ENCODE measurements at regions not wholly inside any gene's neighbourhood (a gene's known extent, or its start where the extent isn't known, plus 50 kb on each side); places are given as distances from the start of the nearest gene placed in this dataset.

GRCh38 chr6:43952746-43953145, 174.5 kb downstream of the MRPL14 start (continued):
- TF ChIP-seq AFF1 (IDR thresholded peaks at IDR 0.05; ENCODE audit: low read depth in 1 of 2, partially characterized antibody in 2 of 2) (peak; percentile 24 to 61), NFATC3 (IDR thresholded peaks at IDR 0.05) (peak; percentile 63; the same call in 1 of the 2 replicates), REST (IDR thresholded peaks at IDR 0.05; ENCODE audit: borderline replicate concordance) (peak; percentile 28; the same call in 1 of the 2 replicates), REST (CRISPR knock-in tag; IDR thresholded peaks at IDR 0.05; ENCODE audit: low read depth) (no peak), ZNF24 (IDR thresholded peaks at IDR 0.05) (peak; percentile 71), RBM25 (IDR thresholded peaks at IDR 0.05; ENCODE audit: low read depth, low read length, severe bottlenecking) (peak; percentile 87), PBX2 (CRISPR knock-in tag; IDR thresholded peaks at IDR 0.05; ENCODE audit: low read depth) (no peak), PBX2 (tag; conservative IDR thresholded peaks at IDR 0.05; ENCODE audit: low read depth) (no peak), MTA1 (IDR thresholded peaks at IDR 0.05; ENCODE audit: borderline replicate concordance) (peak; percentile 47; the same call in 1 of the 2 replicates), LEF1 (IDR thresholded peaks at IDR 0.05) (0 out of 2 replicates have a peak, but pooled peaks have one; percentile 40), NBN (IDR thresholded peaks at IDR 0.05; ENCODE audit: low read depth) (peak; percentile 70; the same call in 1 of the 2 replicates), ARNT (IDR thresholded peaks at IDR 0.05) (peak; percentile 60 to 71; a peak in 2 of 4 replicates)

All from K562 (cell line).